ENCODE measurements at regions not wholly inside any gene's neighbourhood (a gene's known extent, or its start where the extent isn't known, plus 50 kb on each side); places are given as distances from the start of the nearest gene placed in this dataset.

- no peak for TF ChIP-seq POLR2A (IDR thresholded peaks at IDR 0.05)
- TF ChIP-seq CTCF (IDR thresholded peaks at IDR 0.05) = no peak
- TF ChIP-seq POLR2AphosphoS5 (IDR thresholded peaks at IDR 0.05) = no peak
Observed at GRCh38 chr5:26761446-26761845, 276.9 kb downstream of the CDH9 start.

All from sigmoid colon (tissue), 4 donors.